Right ventricle myocardium inferior (tissue), 1 donor: ENCODE measurements at regions not wholly inside any gene's neighbourhood (a gene's known extent, or its start where the extent isn't known, plus 50 kb on each side); places are given as distances from the start of the nearest gene placed in this dataset.

ENCODE experiments used
- ATAC-seq: fragments of 200-7000 bp; cut with Tn5 transposase; one replicate; pipeline ENCODE4 v1.9.1; 2020; ENCODE audit warnings: mild to moderate bottlenecking, moderate library complexity
- DNase-seq: peaks from one replicate; pipeline ENCODE4 v3.0.0; 2021; ENCODE audit errors: missing footprints
- intact Hi-C: fragments of 100-400 bp; cut with DNase I; formaldehyde crosslinking; loops from one replicate; pipeline ENCODE4 v1.11.0; 2022
- donor health status: DM: no; HTN: yes; CAD: no; lungs with severe emphysema.

DNA sequence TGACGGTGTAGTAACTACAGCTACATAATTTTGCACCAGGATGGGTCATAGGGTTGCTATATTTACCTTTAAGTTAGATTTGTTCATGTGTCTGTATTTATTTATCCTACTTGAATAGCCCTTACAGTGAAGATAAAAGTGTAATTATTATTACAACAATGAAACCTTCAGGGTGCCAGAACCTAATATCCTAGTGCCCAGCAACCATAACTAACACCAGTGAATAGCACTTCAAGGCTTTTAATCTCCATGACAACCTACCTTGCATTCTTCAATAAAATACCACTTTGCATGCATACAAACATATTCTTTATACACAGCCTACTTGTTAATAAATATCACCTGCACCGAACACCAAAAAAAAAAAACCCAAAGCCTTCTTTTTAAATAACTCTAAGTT, 58.7 kb upstream of the G2E3 start:
- intact Hi-C loops, result no loop called here
- DNase-seq, result no peak
- no peak for ATAC-seq

DNA sequence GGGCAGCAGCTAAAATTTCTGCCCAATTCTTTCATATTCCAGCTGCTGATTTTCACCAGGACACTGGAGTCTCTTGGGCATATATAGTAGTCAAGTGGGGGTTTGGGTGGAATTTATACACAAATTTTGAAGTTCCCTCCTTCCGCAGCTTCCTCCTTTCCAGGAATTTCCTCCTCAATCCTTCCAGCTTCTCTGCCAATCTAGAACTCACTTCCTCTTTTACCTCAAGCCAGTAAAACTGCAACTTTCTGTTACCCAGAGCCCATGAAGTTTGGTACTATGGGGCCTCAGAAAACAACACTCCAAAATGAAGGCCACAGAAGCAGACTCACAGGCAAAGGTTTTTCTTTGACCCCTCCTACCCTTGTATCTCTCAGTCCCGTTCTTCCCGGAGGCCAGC, 51.7 kb upstream of the G2E3 start:
- intact Hi-C loops, result no loop called here
- ATAC-seq, result no peak
- no peak for DNase-seq
